ENCODE measurements at regions not wholly inside any gene's neighbourhood (a gene's known extent, or its start where the extent isn't known, plus 50 kb on each side); places are given as distances from the start of the nearest gene placed in this dataset.

- no peak for TF ChIP-seq YY1 (IDR thresholded peaks at IDR 0.05; ENCODE audit: insufficient read depth, insufficient read length)
- TF ChIP-seq ZNF274 (IDR thresholded peaks at IDR 0.05; ENCODE audit: low read depth, low read length): no peak
- TF ChIP-seq SUZ12 (IDR thresholded peaks at IDR 0.05; ENCODE audit: extremely low read depth, insufficient read depth, insufficient read length): no peak
These were observed 110.3 kb downstream of the SEC23IP start for GRCh38 chr10:120002785-120003184.
